ENCODE measurements at regions not wholly inside any gene's neighbourhood (a gene's known extent, or its start where the extent isn't known, plus 50 kb on each side); places are given as distances from the start of the nearest gene placed in this dataset.
"Not testable (repeated sequence)": the region's sequence is repeated elsewhere in the genome, so short reads cannot be mapped to it uniquely, and the experiment has no call there.

- H3K4me1 Mint-ChIP-seq (ENCODE audit: low read depth in 2 of 2) = peaks cover 6 to 26% of the 10 kb centered on the region in 2 donors
- no peak for DNase-seq
- no peak overlapping the region for H3K27ac Mint-ChIP-seq
- peaks cover 2% of the 10 kb centered on the region for H3K36me3 Mint-ChIP-seq (ENCODE audit: insufficient read depth)
- no peak overlapping the region for H3K4me3 Mint-ChIP-seq
- H3K9me3 Mint-ChIP-seq = no peaks in the 10 kb centered on the region
- H3K27me3 Mint-ChIP-seq = no peaks in the 10 kb centered on the region
- ATAC-seq (replicated peaks) = peak; percentile 43
These were observed 71.8 kb upstream of the GZMB start for GRCh38 chr14:24705840-24706239.

GRCh38 chr14:24701062-24701461, 67.1 kb upstream of the GZMB start:
- ATAC-seq (replicated peaks) (no peak), DNase-seq (no peak)
- no peaks in the 10 kb centered on the region for H3K36me3 Mint-ChIP-seq (ENCODE audit: insufficient read depth)
- H3K4me3 Mint-ChIP-seq = no peak overlapping the region
- H3K27me3 Mint-ChIP-seq = no peaks in the 10 kb centered on the region
- peaks cover 9 to 40% of the 10 kb centered on the region in 2 donors for H3K4me1 Mint-ChIP-seq (ENCODE audit: low read depth in 2 of 2)
- no peaks in the 10 kb centered on the region for H3K9me3 Mint-ChIP-seq
- H3K27ac Mint-ChIP-seq = no peak overlapping the region

GRCh38 chr14:24700511-24700910, 66.5 kb upstream of the GZMB start:
- peaks cover 9 to 35% of the 10 kb centered on the region in 2 donors for H3K4me1 Mint-ChIP-seq (ENCODE audit: low read depth in 2 of 2)
- ATAC-seq (replicated peaks) = no peak
- DNase-seq = no peak
- H3K9me3 Mint-ChIP-seq = no peaks in the 10 kb centered on the region
- H3K4me3 Mint-ChIP-seq = no peak overlapping the region
- no peaks in the 10 kb centered on the region for H3K36me3 Mint-ChIP-seq (ENCODE audit: insufficient read depth)
- peak overlapping the region in 1 of 2 donors; percentile 33 for H3K27ac Mint-ChIP-seq
- H3K27me3 Mint-ChIP-seq = no peaks in the 10 kb centered on the region

GRCh38 chr14:24699052-24699451, 65.1 kb upstream of the GZMB start:
- Mint-ChIP-seq H3K27me3 (no peaks in the 10 kb centered on the region), H3K9me3 (no peaks in the 10 kb centered on the region), H3K4me3 (peak overlapping the region in 1 of 2 donors; percentile 28), H3K36me3 (ENCODE audit: insufficient read depth) (no peaks in the 10 kb centered on the region), H3K27ac (no peak overlapping the region), H3K4me1 (ENCODE audit: low read depth in 2 of 2) (peaks cover 6 to 25% of the 10 kb centered on the region in 2 donors)
- DNase-seq (no peak), ATAC-seq (replicated peaks) (no peak)

GRCh38 chr14:24696280-24696920, 62.4 kb upstream of the GZMB start:
- H3K36me3 Mint-ChIP-seq (ENCODE audit: insufficient read depth); H3K27ac Mint-ChIP-seq; H3K4me3 Mint-ChIP-seq; ATAC-seq (replicated peaks); H3K27me3 Mint-ChIP-seq; H3K9me3 Mint-ChIP-seq; DNase-seq: not testable (repeated sequence)
- H3K4me1 Mint-ChIP-seq (ENCODE audit: low read depth in 2 of 2) = peaks cover 22 to 33% of the 10 kb centered on the region in 2 donors

- no peaks in the 10 kb centered on the region for H3K9me3 Mint-ChIP-seq
- H3K4me1 Mint-ChIP-seq (ENCODE audit: low read depth in 2 of 2) = peaks cover 27 to 38% of the 10 kb centered on the region in 2 donors
- no peaks in the 10 kb centered on the region for H3K27me3 Mint-ChIP-seq
- DNase-seq (no peak), ATAC-seq (replicated peaks) (peak; percentile 41)
- H3K4me3 Mint-ChIP-seq = no peak overlapping the region
- no peak overlapping the region for H3K27ac Mint-ChIP-seq
- H3K36me3 Mint-ChIP-seq (ENCODE audit: insufficient read depth) = peaks cover 9% of the 10 kb centered on the region
These were observed 61.6 kb upstream of the GZMB start for GRCh38 chr14:24695265-24696241.

- Mint-ChIP-seq H3K27ac (no peak overlapping the region), H3K27me3 (no peaks in the 10 kb centered on the region), H3K4me3 (no peak overlapping the region), H3K36me3 (ENCODE audit: insufficient read depth) (peaks cover 9% of the 10 kb centered on the region), H3K4me1 (ENCODE audit: low read depth in 2 of 2) (peaks cover 30 to 38% of the 10 kb centered on the region in 2 donors), H3K9me3 (no peaks in the 10 kb centered on the region)
- DNase-seq (no peak), ATAC-seq (replicated peaks) (peak; percentile 12)
These were observed 60.7 kb upstream of the GZMB start for GRCh38 chr14:24694680-24695079.

GRCh38 chr14:24693983-24694382, 60.0 kb upstream of the GZMB start:
- H3K36me3 Mint-ChIP-seq (ENCODE audit: insufficient read depth) = peaks cover 9% of the 10 kb centered on the region
- peak overlapping the region in 1 of 2 donors; percentile 51 for H3K4me3 Mint-ChIP-seq
- ATAC-seq (replicated peaks) (no peak), DNase-seq (no peak)
- H3K27ac Mint-ChIP-seq = peak overlapping the region; percentile 34 to 86
- peaks cover 30 to 34% of the 10 kb centered on the region in 2 donors for H3K4me1 Mint-ChIP-seq (ENCODE audit: low read depth in 2 of 2)
- H3K9me3 Mint-ChIP-seq = no peaks in the 10 kb centered on the region
- H3K27me3 Mint-ChIP-seq = no peaks in the 10 kb centered on the region

- peak overlapping the region in 1 of 2 donors; percentile 51 for H3K4me3 Mint-ChIP-seq
- no peaks in the 10 kb centered on the region for H3K9me3 Mint-ChIP-seq
- peak overlapping the region; percentile 34 to 86 for H3K27ac Mint-ChIP-seq
- peaks cover 9% of the 10 kb centered on the region for H3K36me3 Mint-ChIP-seq (ENCODE audit: insufficient read depth)
- DNase-seq (no peak), ATAC-seq (replicated peaks) (no peak)
- no peaks in the 10 kb centered on the region for H3K27me3 Mint-ChIP-seq
- H3K4me1 Mint-ChIP-seq (ENCODE audit: low read depth in 2 of 2) = peaks cover 34 to 36% of the 10 kb centered on the region in 2 donors
These were observed 59.4 kb upstream of the GZMB start for GRCh38 chr14:24693353-24693737.

GRCh38 chr14:24692382-24693352, 58.7 kb upstream of the GZMB start:
- peak overlapping the region in 1 of 2 donors; percentile 51 for H3K4me3 Mint-ChIP-seq
- H3K9me3 Mint-ChIP-seq = no peaks in the 10 kb centered on the region
- DNase-seq (peak; percentile 55 to 65 (median 59)), ATAC-seq (replicated peaks) (peak; percentile 92)
- no peaks in the 10 kb centered on the region for H3K27me3 Mint-ChIP-seq
- peak overlapping the region; percentile 34 to 86 for H3K27ac Mint-ChIP-seq
- peaks cover 9% of the 10 kb centered on the region for H3K36me3 Mint-ChIP-seq (ENCODE audit: insufficient read depth)
- peaks cover 39 to 40% of the 10 kb centered on the region in 2 donors for H3K4me1 Mint-ChIP-seq (ENCODE audit: low read depth in 2 of 2)

- ATAC-seq (replicated peaks) = peak; percentile 11
- H3K9me3 Mint-ChIP-seq = no peaks in the 10 kb centered on the region
These were observed 56.5 kb upstream of the GZMB start for GRCh38 chr14:24690492-24690891.

GRCh38 chr14:24688030-24688658, 54.2 kb upstream of the GZMB start:
- Mint-ChIP-seq H3K36me3 (ENCODE audit: insufficient read depth) (peaks cover 5% of the 10 kb centered on the region), H3K27ac (peak overlapping the region; percentile 7 to 15), H3K4me1 (ENCODE audit: low read depth in 2 of 2) (peaks cover 35 to 54% of the 10 kb centered on the region in 2 donors), H3K9me3 (no peaks in the 10 kb centered on the region), H3K27me3 (no peaks in the 10 kb centered on the region), H3K4me3 (no peak overlapping the region)
- ATAC-seq (replicated peaks) (no peak), DNase-seq (no peak)

More at GRCh38 chr14:24690492-24690891, 56.5 kb upstream of the GZMB start:
- Mint-ChIP-seq H3K4me1 (ENCODE audit: low read depth in 2 of 2) (peaks cover 45 to 48% of the 10 kb centered on the region in 2 donors), H3K27me3 (no peaks in the 10 kb centered on the region), H3K36me3 (ENCODE audit: insufficient read depth) (peaks cover 9% of the 10 kb centered on the region), H3K4me3 (peak overlapping the region in 1 of 2 donors; percentile 37), H3K27ac (peak overlapping the region in 1 of 2 donors; percentile 25)
- DNase-seq = peak in 1 of 3 experiments; percentile 35

Data from effector memory CD8-positive, alpha-beta T cell (primary cell).